Smooth muscle cell (in vitro differentiated cells): ENCODE measurements at regions not wholly inside any gene's neighbourhood (a gene's known extent, or its start where the extent isn't known, plus 50 kb on each side); places are given as distances from the start of the nearest gene placed in this dataset.

Experiments used
- DNase-seq: peaks from one replicate; lab custom pipeline; 2025; ENCODE audit not compliant: unreplicated experiment; lab: John Stamatoyannopoulos, UW
- H2AFZ ChIP-seq: fragments of 200-600 bp; sonication (generic); 2 replicates; pipeline ENCODE4 v1.6.0; 2016; ENCODE audit warnings: antibody characterized with exemption, low read depth, mild to moderate bottlenecking
- H3F3A ChIP-seq: fragments of 200-600 bp; sonication (generic); 2 replicates; pipeline ENCODE4 v1.6.0; 2017; ENCODE audit warnings: antibody characterized with exemption, low read depth
- H3K27ac ChIP-seq: fragments of 200-600 bp; sonication (generic); 2 replicates; pipeline ENCODE4 v1.5.1; 2016; ENCODE audit warnings: low read depth, mild to moderate bottlenecking
- H3K27me3 ChIP-seq: fragments of 200-600 bp; sonication (generic); 2 replicates; pipeline ENCODE4 v1.6.1; 2016; ENCODE audit warnings: low read depth, mild to moderate bottlenecking
- H3K36me3 ChIP-seq: fragments of 200-600 bp; sonication (generic); 2 replicates; pipeline ENCODE4 v1.5.1; 2016; ENCODE audit warnings: low read depth
- H3K4me1 ChIP-seq: fragments of 200-600 bp; sonication (generic); 2 replicates; pipeline ENCODE4 v1.5.1; 2016; ENCODE audit warnings: low read depth
- H3K4me2 ChIP-seq: fragments of 200-600 bp; sonication (generic); 2 replicates; pipeline ENCODE4 v1.6.0; 2016; ENCODE audit warnings: mild to moderate bottlenecking
- H3K4me3 ChIP-seq: fragments of 200-600 bp; sonication (generic); 2 replicates; pipeline ENCODE4 v1.5.1; 2016; ENCODE audit warnings: mild to moderate bottlenecking
- H3K79me2 ChIP-seq: fragments of 200-600 bp; sonication (generic); 2 replicates; pipeline ENCODE4 v1.6.0; 2016; ENCODE audit warnings: low read depth, mild to moderate bottlenecking
- H3K9ac ChIP-seq: fragments of 200-600 bp; sonication (generic); 2 replicates; pipeline ENCODE4 v1.6.0; 2016; ENCODE audit warnings: low read depth
- H3K9me3 ChIP-seq: fragments of 200-600 bp; sonication (generic); replicated peaks from 2 replicates; pipeline ENCODE4 v1.5.1; 2016; ENCODE audit warnings: low read depth
- H4K20me1 ChIP-seq: fragments of 200-600 bp; sonication (generic); 2 replicates; pipeline ENCODE4 v1.6.0; 2016; ENCODE audit warnings: low read depth
- WGBS: methylation state at CpG from one replicate; pipeline ENCODE4 v1.1.7; 2016; ENCODE audit warnings: low lambda C conversion rate; 5-methylcytosine and 5-hydroxymethylcytosine counted together
- TF ChIP-seq, protein P1 (sequence below): fragments of 200-600 bp; sonication (generic); IDR thresholded peaks from 2 replicates; pipeline ENCODE4 v1.5.1; 2017; ENCODE audit warnings: borderline replicate concordance, mild to moderate bottlenecking, antibody characterized with exemption; ENCODE audit not compliant: insufficient read depth, poor library complexity, severe bottlenecking

DNA sequence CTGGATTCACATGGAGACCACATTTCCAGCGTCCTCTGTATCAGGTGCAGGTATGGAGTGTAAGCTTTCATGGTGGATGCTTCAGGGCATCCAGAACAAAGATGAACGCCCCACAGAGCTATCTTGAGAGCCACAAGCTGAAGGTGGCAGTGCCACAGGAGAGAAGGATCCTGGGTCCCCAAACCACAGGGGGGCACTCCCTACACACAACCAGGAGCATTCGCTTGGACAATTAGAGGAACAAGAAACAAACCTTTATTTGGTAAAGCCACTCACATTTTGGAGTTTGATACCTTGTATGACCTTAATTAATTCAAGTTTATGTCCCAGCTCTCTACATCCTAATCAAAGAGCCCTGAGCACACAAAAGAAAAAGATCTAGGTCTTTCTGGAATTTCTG, 406.3 kb downstream of the PREX1 start:
- TF ChIP-seq, protein P1, sequence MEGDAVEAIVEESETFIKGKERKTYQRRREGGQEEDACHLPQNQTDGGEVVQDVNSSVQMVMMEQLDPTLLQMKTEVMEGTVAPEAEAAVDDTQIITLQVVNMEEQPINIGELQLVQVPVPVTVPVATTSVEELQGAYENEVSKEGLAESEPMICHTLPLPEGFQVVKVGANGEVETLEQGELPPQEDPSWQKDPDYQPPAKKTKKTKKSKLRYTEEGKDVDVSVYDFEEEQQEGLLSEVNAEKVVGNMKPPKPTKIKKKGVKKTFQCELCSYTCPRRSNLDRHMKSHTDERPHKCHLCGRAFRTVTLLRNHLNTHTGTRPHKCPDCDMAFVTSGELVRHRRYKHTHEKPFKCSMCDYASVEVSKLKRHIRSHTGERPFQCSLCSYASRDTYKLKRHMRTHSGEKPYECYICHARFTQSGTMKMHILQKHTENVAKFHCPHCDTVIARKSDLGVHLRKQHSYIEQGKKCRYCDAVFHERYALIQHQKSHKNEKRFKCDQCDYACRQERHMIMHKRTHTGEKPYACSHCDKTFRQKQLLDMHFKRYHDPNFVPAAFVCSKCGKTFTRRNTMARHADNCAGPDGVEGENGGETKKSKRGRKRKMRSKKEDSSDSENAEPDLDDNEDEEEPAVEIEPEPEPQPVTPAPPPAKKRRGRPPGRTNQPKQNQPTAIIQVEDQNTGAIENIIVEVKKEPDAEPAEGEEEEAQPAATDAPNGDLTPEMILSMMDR: no peak
- WGBS: 79% methylated on average over 3 of the region's 3 CpGs

DNA sequence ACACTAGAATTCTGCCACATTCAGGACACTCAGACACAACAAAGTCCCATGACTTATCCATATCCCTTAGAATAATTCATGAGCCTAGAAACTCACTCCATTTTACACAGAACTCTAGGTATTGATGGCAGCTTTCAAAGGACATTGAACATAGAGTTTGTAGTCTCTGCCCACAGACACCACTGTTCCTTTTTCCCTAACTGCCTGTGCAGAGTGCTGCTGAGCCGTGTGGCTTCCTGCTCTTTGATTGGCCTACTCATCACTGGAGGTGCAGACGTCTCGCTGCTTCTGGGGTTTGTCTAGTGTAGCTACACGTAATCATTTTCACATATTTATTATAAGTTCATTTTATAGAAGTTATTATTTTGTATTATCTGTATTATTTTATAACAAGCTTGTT, 407.6 kb downstream of the PREX1 start:
- TF ChIP-seq, protein P1: no peak
- H3K27me3 ChIP-seq: no peaks in the 10 kb centered on the region
- H2AFZ ChIP-seq: no peak overlapping the region
- DNase-seq: no peak
- H3K79me2 ChIP-seq: no peaks in the 10 kb centered on the region
- H3K4me3 ChIP-seq: no peak overlapping the region
- H3K36me3 ChIP-seq: no peaks in the 10 kb centered on the region
- no peak overlapping the region for H3K27ac ChIP-seq
- H3K4me1 ChIP-seq: peaks cover 10% of the 10 kb centered on the region
- H4K20me1 ChIP-seq: no peaks in the 10 kb centered on the region
- H3K9ac ChIP-seq: no peak overlapping the region
- WGBS: 78% methylated on average over 4 of the region's 4 CpGs
- H3F3A ChIP-seq: no peaks in the 10 kb centered on the region
- H3K4me2 ChIP-seq: no peak overlapping the region
- H3K9me3 ChIP-seq: no peaks in the 10 kb centered on the region

More for the DNA sequence above, 406.3 kb downstream of the PREX1 start:
- H3K27me3 ChIP-seq: no peaks in the 10 kb centered on the region
- H3K9ac ChIP-seq: no peak overlapping the region
- no peak overlapping the region for H3K4me2 ChIP-seq
- no peaks in the 10 kb centered on the region for H3K79me2 ChIP-seq
- no peaks in the 10 kb centered on the region for H3K36me3 ChIP-seq
- H3F3A ChIP-seq: no peaks in the 10 kb centered on the region
- no peak overlapping the region for H3K27ac ChIP-seq
- peaks cover 16% of the 10 kb centered on the region for H3K4me1 ChIP-seq
- no peak overlapping the region for H2AFZ ChIP-seq
- no peak overlapping the region for H3K4me3 ChIP-seq
- no peaks in the 10 kb centered on the region for H4K20me1 ChIP-seq
- no peak for DNase-seq
- no peaks in the 10 kb centered on the region for H3K9me3 ChIP-seq

DNA sequence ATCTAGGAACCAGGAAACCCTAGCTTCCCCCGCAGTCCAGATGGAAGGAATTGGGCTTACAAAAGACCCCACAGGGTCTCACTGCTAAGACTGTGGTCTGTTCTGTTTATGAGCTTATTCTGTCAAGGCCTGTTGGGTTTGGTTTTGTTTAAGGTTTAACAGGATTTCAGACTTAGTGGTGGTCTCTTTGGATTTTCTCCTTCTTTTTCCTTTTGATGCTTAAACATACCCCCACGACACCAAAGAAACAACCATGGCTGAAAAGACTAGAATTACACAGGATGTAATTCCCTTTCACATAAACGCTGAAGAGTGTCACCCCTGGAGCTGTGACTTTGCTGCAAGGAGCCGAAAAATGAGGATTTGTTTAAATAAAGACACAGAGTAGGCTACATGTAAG, 408.6 kb downstream of the PREX1 start:
- Histone ChIP-seq H3K4me2 (no peak overlapping the region), H3K4me3 (no peak overlapping the region), H2AFZ (no peak overlapping the region), H3K36me3 (no peaks in the 10 kb centered on the region), H3K27me3 (no peaks in the 10 kb centered on the region), H3K9me3 (no peaks in the 10 kb centered on the region), H3K9ac (no peak overlapping the region), H3K79me2 (no peaks in the 10 kb centered on the region), H3F3A (no peaks in the 10 kb centered on the region), H4K20me1 (no peaks in the 10 kb centered on the region), H3K4me1 (peaks cover 10% of the 10 kb centered on the region), H3K27ac (no peak overlapping the region)
- 64% methylated on average over 4 of the region's 4 CpGs for WGBS
- DNase-seq: no peak
- TF ChIP-seq, protein P1: no peak

DNA sequence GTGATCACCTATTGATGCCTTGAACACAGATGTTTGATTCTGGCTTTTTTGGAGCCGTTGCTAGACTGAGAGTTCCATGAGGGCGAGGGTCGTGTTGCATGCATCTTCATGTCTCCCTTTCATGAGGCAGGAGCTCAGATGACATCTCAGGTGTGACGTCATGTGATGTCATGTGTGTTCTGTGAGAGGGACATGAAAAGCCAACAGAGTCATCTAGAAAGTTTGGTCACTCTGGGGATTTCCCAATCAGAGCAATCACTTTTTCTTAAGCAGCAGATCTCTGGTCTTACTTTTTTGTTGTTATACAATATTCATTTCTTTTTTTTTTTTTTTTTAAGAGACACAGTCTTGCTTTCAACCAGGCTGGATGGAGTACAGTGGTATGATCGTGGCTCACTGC, 411.8 kb downstream of the PREX1 start:
- H3K36me3 ChIP-seq: no peaks in the 10 kb centered on the region

More for the DNA sequence above, 411.8 kb downstream of the PREX1 start:
- Histone ChIP-seq H3K27me3 (no peaks in the 10 kb centered on the region), H3K27ac (no peak overlapping the region), H3K9ac (no peak overlapping the region), H3K4me2 (no peak overlapping the region), H3K79me2 (no peaks in the 10 kb centered on the region), H3K4me3 (no peak overlapping the region), H2AFZ (no peak overlapping the region), H3F3A (no peaks in the 10 kb centered on the region), H3K4me1 (peaks cover 10% of the 10 kb centered on the region), H4K20me1 (no peaks in the 10 kb centered on the region), H3K9me3 (no peaks in the 10 kb centered on the region)
- WGBS: 77% methylated on average over 5 of the region's 5 CpGs
- no peak for DNase-seq
- TF ChIP-seq, protein P1: no peak
